Progenitor cell of endocrine pancreas (in vitro differentiated cells): ENCODE measurements at regions not wholly inside any gene's neighbourhood (a gene's known extent, or its start where the extent isn't known, plus 50 kb on each side); places are given as distances from the start of the nearest gene placed in this dataset.

Experiments used
- DNase-seq: peaks from one replicate; pipeline ENCODE4 v3.0.0; 2021; ENCODE audit warnings: low spot score; ENCODE audit not compliant: unreplicated experiment
- H3K27ac Mint-ChIP-seq: 2 replicates; pipeline ENCODE4 v1.8.0; 2021; ENCODE audit warnings: mild to moderate bottlenecking, moderate library complexity, mixed read lengths
- H3K27me3 Mint-ChIP-seq: 2 replicates; pipeline ENCODE4 v1.8.0; 2021; ENCODE audit warnings: mixed read lengths
- H3K36me3 Mint-ChIP-seq: 2 replicates; pipeline ENCODE4 v1.8.0; 2022; ENCODE audit warnings: mixed read lengths; ENCODE audit not compliant: insufficient read depth
- H3K4me1 Mint-ChIP-seq: 2 replicates; pipeline ENCODE4 v1.8.0; 2021; ENCODE audit warnings: low read depth, mixed read lengths
- H3K4me3 Mint-ChIP-seq: 2 replicates; pipeline ENCODE4 v1.8.0; 2021; ENCODE audit warnings: low read depth, mild to moderate bottlenecking, moderate library complexity, mixed read lengths
- H3K9me3 Mint-ChIP-seq: 2 replicates; pipeline ENCODE4 v1.8.0; 2021; ENCODE audit warnings: low read depth, mixed read lengths
- TF ChIP-seq, protein P1 (sequence below): fragments of 200-600 bp; sonication (generic); IDR thresholded peaks from one replicate; pipeline ENCODE4 v1.5.0; 2021; ENCODE audit warnings: antibody characterized with exemption, mild to moderate bottlenecking; ENCODE audit not compliant: unreplicated experiment

- DNase-seq = no peak
- Mint-ChIP-seq H3K27ac (no peak overlapping the region), H3K4me1 (no peaks in the 10 kb centered on the region), H3K4me3 (no peak overlapping the region), H3K36me3 (no peaks in the 10 kb centered on the region), H3K27me3 (peaks cover 56% of the 10 kb centered on the region), H3K9me3 (no peaks in the 10 kb centered on the region)
- TF ChIP-seq, protein P1, sequence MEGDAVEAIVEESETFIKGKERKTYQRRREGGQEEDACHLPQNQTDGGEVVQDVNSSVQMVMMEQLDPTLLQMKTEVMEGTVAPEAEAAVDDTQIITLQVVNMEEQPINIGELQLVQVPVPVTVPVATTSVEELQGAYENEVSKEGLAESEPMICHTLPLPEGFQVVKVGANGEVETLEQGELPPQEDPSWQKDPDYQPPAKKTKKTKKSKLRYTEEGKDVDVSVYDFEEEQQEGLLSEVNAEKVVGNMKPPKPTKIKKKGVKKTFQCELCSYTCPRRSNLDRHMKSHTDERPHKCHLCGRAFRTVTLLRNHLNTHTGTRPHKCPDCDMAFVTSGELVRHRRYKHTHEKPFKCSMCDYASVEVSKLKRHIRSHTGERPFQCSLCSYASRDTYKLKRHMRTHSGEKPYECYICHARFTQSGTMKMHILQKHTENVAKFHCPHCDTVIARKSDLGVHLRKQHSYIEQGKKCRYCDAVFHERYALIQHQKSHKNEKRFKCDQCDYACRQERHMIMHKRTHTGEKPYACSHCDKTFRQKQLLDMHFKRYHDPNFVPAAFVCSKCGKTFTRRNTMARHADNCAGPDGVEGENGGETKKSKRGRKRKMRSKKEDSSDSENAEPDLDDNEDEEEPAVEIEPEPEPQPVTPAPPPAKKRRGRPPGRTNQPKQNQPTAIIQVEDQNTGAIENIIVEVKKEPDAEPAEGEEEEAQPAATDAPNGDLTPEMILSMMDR = no peak
These were observed 85.7 kb downstream of the ADRA2C start for GRCh38 chr4:3851881-3852280.

- Mint-ChIP-seq H3K4me1 (no peaks in the 10 kb centered on the region), H3K4me3 (no peak overlapping the region), H3K27ac (no peak overlapping the region), H3K36me3 (no peaks in the 10 kb centered on the region), H3K27me3 (peaks cover 59% of the 10 kb centered on the region), H3K9me3 (no peaks in the 10 kb centered on the region)
- no peak for DNase-seq
- TF ChIP-seq, protein P1 = no peak
These were observed 86.1 kb downstream of the ADRA2C start for GRCh38 chr4:3852309-3852708.

DNA sequence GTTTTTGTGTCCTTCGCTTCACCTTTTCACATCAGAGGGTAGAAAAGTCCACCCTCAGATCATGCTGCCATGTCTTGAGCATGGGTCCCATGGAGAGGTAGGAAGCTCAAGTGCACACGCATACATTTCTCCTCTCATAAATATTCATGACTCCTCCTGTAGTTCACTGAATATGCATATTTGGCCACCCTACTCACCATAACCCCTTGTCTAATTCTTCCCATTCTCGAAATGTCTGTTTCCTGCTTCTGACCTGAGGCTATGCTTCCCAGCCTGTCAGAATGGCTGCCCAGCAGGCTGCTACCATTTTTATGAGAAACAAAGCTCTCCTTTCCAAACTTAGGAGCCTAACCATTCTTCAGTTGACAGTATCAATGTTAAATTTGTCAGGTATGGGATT lies 86.5 kb downstream of the ADRA2C start:
- TF ChIP-seq, protein P1 = no peak
- H3K9me3 Mint-ChIP-seq = no peaks in the 10 kb centered on the region
- peaks cover 63% of the 10 kb centered on the region for H3K27me3 Mint-ChIP-seq
- H3K27ac Mint-ChIP-seq = no peak overlapping the region
- no peak overlapping the region for H3K4me3 Mint-ChIP-seq
- no peaks in the 10 kb centered on the region for H3K36me3 Mint-ChIP-seq
- no peaks in the 10 kb centered on the region for H3K4me1 Mint-ChIP-seq
- no peak for DNase-seq

GRCh38 chr4:3853388-3854035 lies 87.3 kb downstream of the ADRA2C start:
- Mint-ChIP-seq H3K27me3 (peaks cover 69% of the 10 kb centered on the region), H3K4me1 (no peaks in the 10 kb centered on the region), H3K36me3 (no peaks in the 10 kb centered on the region), H3K27ac (no peak overlapping the region), H3K9me3 (no peaks in the 10 kb centered on the region), H3K4me3 (no peak overlapping the region)
- no peak for DNase-seq
- TF ChIP-seq, protein P1 = no peak

GRCh38 chr4:3854661-3855060 lies 88.5 kb downstream of the ADRA2C start:
- no peak overlapping the region for H3K4me3 Mint-ChIP-seq
- no peak for DNase-seq
- H3K36me3 Mint-ChIP-seq = no peaks in the 10 kb centered on the region
- TF ChIP-seq, protein P1 = no peak
- no peaks in the 10 kb centered on the region for H3K9me3 Mint-ChIP-seq
- H3K4me1 Mint-ChIP-seq = no peaks in the 10 kb centered on the region
- H3K27ac Mint-ChIP-seq = no peak overlapping the region
- H3K27me3 Mint-ChIP-seq = peaks cover 63% of the 10 kb centered on the region
